ENCODE measurements at regions not wholly inside any gene's neighbourhood (a gene's known extent, or its start where the extent isn't known, plus 50 kb on each side); places are given as distances from the start of the nearest gene placed in this dataset.

DNA sequence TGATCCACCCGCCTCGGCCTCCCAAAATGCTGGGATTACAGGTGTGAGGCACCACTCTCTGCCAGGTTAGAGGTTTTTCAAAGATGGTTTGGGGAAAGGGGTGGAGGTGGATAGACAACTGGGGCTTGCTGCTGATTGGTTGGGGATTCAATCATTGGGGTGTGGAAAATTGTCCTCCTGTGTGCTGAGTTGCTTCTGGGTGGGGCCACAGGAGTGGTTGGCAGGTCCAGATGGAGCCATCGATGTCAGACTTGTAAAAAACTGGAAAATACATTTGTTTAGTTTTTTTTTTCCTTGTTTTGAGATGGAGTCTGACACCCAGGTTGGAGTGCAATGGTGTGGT, 61.9 kb upstream of the CLINT1 start:
- no peak for TF ChIP-seq NCOR1 (IDR thresholded peaks at IDR 0.05; ENCODE audit: borderline replicate concordance, low read length)
- no peak for TF ChIP-seq ZFP36 (IDR thresholded peaks at IDR 0.05; ENCODE audit: borderline replicate concordance, low read depth, low read length, partially characterized antibody)
- no peak for TF ChIP-seq MYNN (CRISPR knock-in tag; IDR thresholded peaks at IDR 0.05; ENCODE audit: low read depth)
- TF ChIP-seq, protein P1, sequence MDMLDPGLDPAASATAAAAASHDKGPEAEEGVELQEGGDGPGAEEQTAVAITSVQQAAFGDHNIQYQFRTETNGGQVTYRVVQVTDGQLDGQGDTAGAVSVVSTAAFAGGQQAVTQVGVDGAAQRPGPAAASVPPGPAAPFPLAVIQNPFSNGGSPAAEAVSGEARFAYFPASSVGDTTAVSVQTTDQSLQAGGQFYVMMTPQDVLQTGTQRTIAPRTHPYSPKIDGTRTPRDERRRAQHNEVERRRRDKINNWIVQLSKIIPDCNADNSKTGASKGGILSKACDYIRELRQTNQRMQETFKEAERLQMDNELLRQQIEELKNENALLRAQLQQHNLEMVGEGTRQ (IDR thresholded peaks at IDR 0.05; ENCODE audit: low read depth, low read length) = no peak
- TF ChIP-seq, protein P1 (CRISPR knock-in tag; IDR thresholded peaks at IDR 0.05; ENCODE audit: borderline replicate concordance) = no peak
- TF ChIP-seq ZNF253 (CRISPR knock-in tag; IDR thresholded peaks at IDR 0.05; ENCODE audit: borderline replicate concordance) = no peak
- TF ChIP-seq, protein P2, sequence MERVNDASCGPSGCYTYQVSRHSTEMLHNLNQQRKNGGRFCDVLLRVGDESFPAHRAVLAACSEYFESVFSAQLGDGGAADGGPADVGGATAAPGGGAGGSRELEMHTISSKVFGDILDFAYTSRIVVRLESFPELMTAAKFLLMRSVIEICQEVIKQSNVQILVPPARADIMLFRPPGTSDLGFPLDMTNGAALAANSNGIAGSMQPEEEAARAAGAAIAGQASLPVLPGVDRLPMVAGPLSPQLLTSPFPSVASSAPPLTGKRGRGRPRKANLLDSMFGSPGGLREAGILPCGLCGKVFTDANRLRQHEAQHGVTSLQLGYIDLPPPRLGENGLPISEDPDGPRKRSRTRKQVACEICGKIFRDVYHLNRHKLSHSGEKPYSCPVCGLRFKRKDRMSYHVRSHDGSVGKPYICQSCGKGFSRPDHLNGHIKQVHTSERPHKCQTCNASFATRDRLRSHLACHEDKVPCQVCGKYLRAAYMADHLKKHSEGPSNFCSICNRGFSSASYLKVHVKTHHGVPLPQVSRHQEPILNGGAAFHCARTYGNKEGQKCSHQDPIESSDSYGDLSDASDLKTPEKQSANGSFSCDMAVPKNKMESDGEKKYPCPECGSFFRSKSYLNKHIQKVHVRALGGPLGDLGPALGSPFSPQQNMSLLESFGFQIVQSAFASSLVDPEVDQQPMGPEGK (CRISPR knock-in tag; IDR thresholded peaks at IDR 0.05) = no peak
- no peak for TF ChIP-seq JUN (CRISPR knock-in tag; IDR thresholded peaks at IDR 0.05)
- no peak for TF ChIP-seq TP53 (CRISPR knock-in tag; conservative IDR thresholded peaks at IDR 0.05)
- TF ChIP-seq POLR2AphosphoS5 (IDR thresholded peaks at IDR 0.05; ENCODE audit: low read depth, low read length) = no peak
- TF ChIP-seq, protein P3, sequence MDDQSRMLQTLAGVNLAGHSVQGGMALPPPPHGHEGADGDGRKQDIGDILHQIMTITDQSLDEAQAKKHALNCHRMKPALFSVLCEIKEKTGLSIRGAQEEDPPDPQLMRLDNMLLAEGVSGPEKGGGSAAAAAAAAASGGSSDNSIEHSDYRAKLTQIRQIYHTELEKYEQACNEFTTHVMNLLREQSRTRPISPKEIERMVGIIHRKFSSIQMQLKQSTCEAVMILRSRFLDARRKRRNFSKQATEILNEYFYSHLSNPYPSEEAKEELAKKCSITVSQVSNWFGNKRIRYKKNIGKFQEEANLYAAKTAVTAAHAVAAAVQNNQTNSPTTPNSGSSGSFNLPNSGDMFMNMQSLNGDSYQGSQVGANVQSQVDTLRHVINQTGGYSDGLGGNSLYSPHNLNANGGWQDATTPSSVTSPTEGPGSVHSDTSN (CRISPR knock-in tag; IDR thresholded peaks at IDR 0.05; ENCODE audit: borderline replicate concordance) = no peak
- no peak for TF ChIP-seq SP1 (IDR thresholded peaks at IDR 0.05)
- no peak for TF ChIP-seq SP1 (CRISPR knock-in tag; IDR thresholded peaks at IDR 0.05)
- no peak for TF ChIP-seq KAT7 (CRISPR knock-in tag; IDR thresholded peaks at IDR 0.05; ENCODE audit: borderline replicate concordance)
- TF ChIP-seq ZIK1 (CRISPR knock-in tag; IDR thresholded peaks at IDR 0.05; ENCODE audit: borderline replicate concordance, low read depth) = no peak
- TF ChIP-seq ZNF274 (CRISPR knock-in tag; IDR thresholded peaks at IDR 0.05) = no peak
